SK-N-SH treated with all-trans-retinoic acid at 6 μM for 48 hours (cell line): ENCODE measurements at regions not wholly inside any gene's neighbourhood (a gene's known extent, or its start where the extent isn't known, plus 50 kb on each side); places are given as distances from the start of the nearest gene placed in this dataset.

Source experiments
- ARNTL ChIP-seq: fragments of 450-650 bp; formaldehyde crosslinking; IDR thresholded peaks from 2 replicates; pipeline ENCODE4 v1.5.0; 2020; ENCODE audit warnings: low read depth, mild to moderate bottlenecking, moderate library complexity, borderline replicate concordance
- BACH2 ChIP-seq: fragments of 250-450 bp; sonication (Bioruptor Pico); IDR thresholded peaks from 2 replicates; pipeline ENCODE4 v1.9.0; 2021; ENCODE audit warnings: mild to moderate bottlenecking, borderline replicate concordance
- CSDC2 ChIP-seq: fragments of 250-450 bp; sonication (Bioruptor Pico); IDR thresholded peaks from 2 replicates; pipeline ENCODE4 v1.5.0; 2020; ENCODE audit warnings: mild to moderate bottlenecking, moderate library complexity
- ISL1 ChIP-seq: fragments of 250-450 bp; sonication (Bioruptor Pico); IDR thresholded peaks from 2 replicates; pipeline ENCODE4 v2.1.2; 2022; ENCODE audit warnings: mild to moderate bottlenecking, moderate library complexity
- OSR1 ChIP-seq: fragments of 250-450 bp; sonication (Bioruptor Pico); IDR thresholded peaks from 2 replicates; pipeline ENCODE4 v1.8.0; 2022; ENCODE audit warnings: moderate library complexity, mild to moderate bottlenecking, inconsistent platforms
- PPARA ChIP-seq: fragments of 250-450 bp; sonication (Bioruptor Pico); IDR thresholded peaks from 2 replicates; pipeline ENCODE4 v1.5.0; 2020; ENCODE audit warnings: mild to moderate bottlenecking, borderline replicate concordance
- SNAI2 ChIP-seq: fragments of 250-450 bp; sonication (Bioruptor Pico); IDR thresholded peaks from 2 replicates; pipeline ENCODE4 v1.5.0; 2020; ENCODE audit warnings: mild to moderate bottlenecking, moderate library complexity
- ZFP3 ChIP-seq: fragments of 250-450 bp; sonication (Bioruptor Pico); IDR thresholded peaks from 2 replicates; pipeline ENCODE4 v1.5.0; 2020; ENCODE audit warnings: mild to moderate bottlenecking, moderate library complexity
- ZFP30 ChIP-seq: fragments of 450-650 bp; formaldehyde crosslinking; IDR thresholded peaks from 2 replicates; pipeline ENCODE4 v1.5.0; 2022; ENCODE audit warnings: mild to moderate bottlenecking, moderate library complexity
- ZNF8 ChIP-seq: fragments of 450-650 bp; formaldehyde crosslinking; IDR thresholded peaks from 2 replicates; pipeline ENCODE4 v1.5.0; 2020; ENCODE audit warnings: mild to moderate bottlenecking, moderate library complexity
- TF ChIP-seq, protein P1 (sequence below): fragments of 250-450 bp; sonication (Bioruptor Pico); IDR thresholded peaks from 2 replicates; pipeline ENCODE4 v1.8.0; 2020; ENCODE audit warnings: mild to moderate bottlenecking, moderate library complexity, borderline replicate concordance
- TF ChIP-seq, protein P2 (sequence below): fragments of 250-450 bp; sonication (Bioruptor Pico); IDR thresholded peaks from 2 replicates; pipeline ENCODE4 v1.5.1; 2020; ENCODE audit warnings: low read depth, mild to moderate bottlenecking, moderate library complexity

DNA sequence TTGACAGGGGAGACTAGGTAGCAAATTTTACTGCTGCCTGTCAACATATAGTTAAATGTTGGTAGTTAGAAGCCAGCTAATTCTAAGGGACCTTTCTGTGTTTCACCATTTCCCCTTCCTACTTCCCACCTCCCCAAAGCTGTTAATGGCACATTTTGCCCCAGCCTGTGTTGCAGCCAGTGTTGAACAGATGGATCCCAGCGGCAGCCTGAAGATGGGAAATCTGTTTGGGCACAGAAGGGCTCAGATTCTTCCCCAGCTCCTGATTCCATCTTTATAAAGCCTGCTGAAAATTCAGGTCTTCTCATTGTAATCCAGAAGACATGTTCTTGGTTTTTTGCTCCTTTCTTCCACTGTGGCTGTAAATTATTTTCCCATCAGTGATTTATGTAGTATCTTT, 89.0 kb downstream of the SPRY1 start:
- TF ChIP-seq SNAI2 (no peak), ARNTL (CRISPR knock-in tag) (no peak), CSDC2 (CRISPR knock-in tag) (no peak), PPARA (CRISPR knock-in tag) (no peak), OSR1 (CRISPR knock-in tag) (no peak), ZFP3 (CRISPR knock-in tag) (no peak), ZFP30 (CRISPR knock-in tag) (no peak), BACH2 (CRISPR knock-in tag) (no peak), ZNF8 (CRISPR knock-in tag) (no peak), ISL1 (CRISPR knock-in tag) (no peak)
- TF ChIP-seq, protein P1, sequence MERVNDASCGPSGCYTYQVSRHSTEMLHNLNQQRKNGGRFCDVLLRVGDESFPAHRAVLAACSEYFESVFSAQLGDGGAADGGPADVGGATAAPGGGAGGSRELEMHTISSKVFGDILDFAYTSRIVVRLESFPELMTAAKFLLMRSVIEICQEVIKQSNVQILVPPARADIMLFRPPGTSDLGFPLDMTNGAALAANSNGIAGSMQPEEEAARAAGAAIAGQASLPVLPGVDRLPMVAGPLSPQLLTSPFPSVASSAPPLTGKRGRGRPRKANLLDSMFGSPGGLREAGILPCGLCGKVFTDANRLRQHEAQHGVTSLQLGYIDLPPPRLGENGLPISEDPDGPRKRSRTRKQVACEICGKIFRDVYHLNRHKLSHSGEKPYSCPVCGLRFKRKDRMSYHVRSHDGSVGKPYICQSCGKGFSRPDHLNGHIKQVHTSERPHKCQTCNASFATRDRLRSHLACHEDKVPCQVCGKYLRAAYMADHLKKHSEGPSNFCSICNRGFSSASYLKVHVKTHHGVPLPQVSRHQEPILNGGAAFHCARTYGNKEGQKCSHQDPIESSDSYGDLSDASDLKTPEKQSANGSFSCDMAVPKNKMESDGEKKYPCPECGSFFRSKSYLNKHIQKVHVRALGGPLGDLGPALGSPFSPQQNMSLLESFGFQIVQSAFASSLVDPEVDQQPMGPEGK (CRISPR knock-in tag) = no peak
- TF ChIP-seq, protein P2, sequence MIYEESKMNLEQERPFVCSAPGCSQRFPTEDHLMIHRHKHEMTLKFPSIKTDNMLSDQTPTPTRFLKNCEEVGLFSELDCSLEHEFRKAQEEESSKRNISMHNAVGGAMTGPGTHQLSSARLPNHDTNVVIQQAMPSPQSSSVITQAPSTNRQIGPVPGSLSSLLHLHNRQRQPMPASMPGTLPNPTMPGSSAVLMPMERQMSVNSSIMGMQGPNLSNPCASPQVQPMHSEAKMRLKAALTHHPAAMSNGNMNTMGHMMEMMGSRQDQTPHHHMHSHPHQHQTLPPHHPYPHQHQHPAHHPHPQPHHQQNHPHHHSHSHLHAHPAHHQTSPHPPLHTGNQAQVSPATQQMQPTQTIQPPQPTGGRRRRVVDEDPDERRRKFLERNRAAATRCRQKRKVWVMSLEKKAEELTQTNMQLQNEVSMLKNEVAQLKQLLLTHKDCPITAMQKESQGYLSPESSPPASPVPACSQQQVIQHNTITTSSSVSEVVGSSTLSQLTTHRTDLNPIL = no peak
